DMS153 treated with DMSO at 0.1 percent for 48 hours (cell line): ENCODE measurements at regions not wholly inside any gene's neighbourhood (a gene's known extent, or its start where the extent isn't known, plus 50 kb on each side); places are given as distances from the start of the nearest gene placed in this dataset.
A peak's percentile ranks its signal among the peaks of the same experiment; 100 is the strongest.

Source experiments
- DNase-seq: peaks from one replicate; lab custom pipeline; 2025; ENCODE audit not compliant: unreplicated experiment; lab: John Stamatoyannopoulos, UW

DNA sequence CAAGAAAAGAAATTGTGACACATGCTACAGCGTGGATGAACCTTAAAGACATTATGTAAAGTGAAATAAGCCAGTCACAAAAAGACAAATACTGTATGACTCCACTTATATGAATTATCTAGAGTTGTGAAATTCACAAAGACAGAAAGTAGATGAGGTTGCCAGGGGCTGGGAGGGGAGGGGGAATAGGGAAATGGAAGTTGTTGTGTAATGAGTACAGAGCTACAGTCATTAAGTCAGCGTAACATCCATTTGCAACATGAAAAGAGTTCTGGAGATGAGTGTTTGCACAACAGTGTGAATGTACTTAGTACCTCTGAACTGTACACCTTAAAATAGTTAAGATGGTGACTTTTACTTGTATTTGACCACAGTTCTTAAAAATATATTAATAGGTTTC is 112.1 kb upstream of the CDK1 start:
- DNase-seq: no peak

DNA sequence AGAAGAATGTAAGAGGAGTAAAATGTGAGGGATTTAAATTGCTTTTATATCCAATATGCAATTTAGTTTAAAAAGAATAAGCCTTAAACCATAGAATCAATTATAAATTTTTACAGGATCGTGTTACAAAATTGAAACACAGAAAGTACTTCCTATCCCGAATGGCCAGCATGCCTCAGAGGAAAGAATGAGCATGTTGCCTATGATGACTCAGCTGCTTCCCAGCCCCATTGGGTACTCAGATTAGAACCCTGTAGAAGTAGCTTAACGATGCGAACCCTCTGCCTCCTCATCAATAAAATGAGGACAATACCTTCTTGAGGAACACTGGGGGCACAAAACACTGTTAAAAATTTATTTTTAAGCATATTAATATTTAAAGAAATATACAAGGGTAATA is 113.4 kb upstream of the CDK1 start:
- no peak for DNase-seq

DNA sequence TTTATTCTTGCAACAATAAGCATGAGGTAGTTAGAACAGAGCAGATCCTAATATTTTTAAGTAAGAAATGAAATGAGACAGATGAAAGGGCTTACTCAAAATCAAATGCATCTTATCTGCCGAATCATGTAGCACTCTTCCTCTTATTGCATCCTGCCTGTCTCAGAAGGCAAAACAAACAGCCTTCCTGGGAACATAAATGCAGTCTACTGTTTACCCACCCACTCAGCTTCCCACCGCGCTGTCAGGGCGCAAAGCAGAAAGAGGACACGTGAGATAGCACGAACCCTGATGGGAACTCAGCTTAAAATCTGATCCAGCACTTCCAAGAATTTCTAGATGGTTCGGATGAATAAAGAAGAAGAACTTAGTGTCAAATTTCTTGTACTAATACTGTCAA is 114.4 kb upstream of the CDK1 start:
- DNase-seq: peak; percentile 84

DNA sequence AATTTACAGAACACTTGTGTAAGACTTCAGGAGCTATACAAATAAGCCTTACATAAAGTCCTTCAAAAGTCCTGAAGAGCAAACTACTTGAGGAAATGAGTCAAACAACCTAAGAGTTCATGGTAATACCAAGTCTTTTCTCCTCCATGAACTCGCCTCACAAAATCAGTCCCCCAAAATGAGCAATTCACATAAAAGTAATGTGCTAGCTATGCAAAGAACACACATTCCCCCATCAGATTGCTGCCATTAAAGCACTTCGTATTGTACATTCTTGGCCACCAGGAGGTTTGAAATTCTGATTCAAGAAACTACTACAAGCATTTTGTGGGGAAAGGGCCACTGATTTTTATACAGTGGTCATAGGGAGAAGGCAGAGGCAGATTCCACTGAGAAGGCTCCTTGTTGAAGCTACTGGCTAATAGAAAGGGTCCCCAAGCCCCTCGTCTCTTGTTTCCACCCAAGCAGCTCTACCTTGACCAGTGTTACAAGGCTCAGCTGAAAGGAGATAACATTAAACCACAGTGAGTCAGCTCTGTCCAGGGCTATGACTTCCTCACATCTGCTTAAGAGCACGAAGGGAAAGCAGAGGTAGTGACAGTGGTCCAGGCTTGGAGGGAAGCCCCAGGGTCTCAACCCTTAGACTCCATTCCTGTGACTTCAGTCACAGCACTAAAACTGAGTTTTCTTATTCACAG is 115.2 kb upstream of the CDK1 start:
- DNase-seq: no peak

DNA sequence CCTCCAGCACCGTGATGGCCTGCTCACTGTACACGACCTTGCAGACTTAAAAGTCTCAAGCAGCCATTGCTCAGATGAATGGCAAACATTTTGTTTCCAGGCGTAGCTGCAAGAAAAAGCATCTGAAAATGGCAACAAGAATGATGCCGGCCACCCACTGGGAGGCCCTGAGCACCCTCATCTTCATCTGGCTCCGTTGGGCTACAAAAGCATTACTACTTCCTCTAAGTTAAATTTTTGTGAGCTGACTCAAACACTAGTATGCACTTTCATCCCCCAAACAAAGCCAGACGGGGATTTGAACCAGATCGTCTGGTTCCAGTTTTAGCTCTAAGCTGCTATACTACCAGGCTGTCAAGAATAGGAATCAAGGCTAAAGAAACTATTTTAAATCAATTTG is 116.6 kb upstream of the CDK1 start:
- no peak for DNase-seq

DNA sequence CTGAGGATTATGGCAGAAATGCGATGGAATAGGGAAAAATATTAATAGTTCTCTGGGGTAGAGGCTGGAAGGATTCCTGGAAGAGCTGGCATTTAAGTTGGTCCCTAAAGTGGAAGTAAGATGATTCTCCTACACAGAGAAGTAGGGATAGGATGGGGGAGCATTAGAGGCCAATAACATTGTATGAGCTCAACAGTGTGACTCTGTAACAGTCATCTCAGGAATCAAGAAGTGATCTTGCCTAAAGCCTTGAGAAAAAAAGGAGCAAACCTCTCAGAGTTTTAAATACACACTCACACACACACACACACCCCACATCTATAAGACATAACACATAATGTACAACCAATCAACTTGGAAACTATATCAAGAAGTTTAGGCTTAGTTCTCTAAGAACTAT is 117.7 kb upstream of the CDK1 start:
- no peak for DNase-seq

DNA sequence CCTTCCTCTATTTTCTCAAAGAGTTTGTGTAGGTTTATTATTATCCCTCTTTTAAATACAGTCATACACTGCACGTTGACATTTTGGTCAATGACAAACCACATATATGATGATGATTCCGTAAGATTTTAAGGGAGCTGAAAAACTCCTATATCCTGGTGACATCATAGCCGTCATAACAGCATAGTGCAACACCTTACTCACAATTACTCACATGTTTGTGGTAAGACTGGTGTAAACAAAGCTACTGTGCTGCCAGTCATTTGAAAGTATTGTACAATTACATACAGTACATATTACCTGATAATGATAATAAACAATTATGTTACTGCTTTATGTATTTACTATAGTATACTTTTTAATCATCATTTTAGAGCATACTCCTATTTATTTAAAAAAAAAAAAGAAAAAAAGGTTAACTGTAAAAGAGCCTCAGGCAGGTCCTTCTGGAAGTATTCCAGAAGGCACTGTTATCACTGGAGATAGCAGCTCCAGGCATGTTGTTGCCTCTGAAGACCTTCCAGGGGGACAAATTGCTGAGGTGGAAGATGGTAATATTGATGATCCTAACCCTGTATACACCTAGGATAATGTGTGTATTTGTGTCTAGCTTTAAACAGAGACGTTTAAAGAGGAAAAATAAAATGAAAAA is 123.3 kb upstream of the CDK1 start:
- no peak for DNase-seq

DNA sequence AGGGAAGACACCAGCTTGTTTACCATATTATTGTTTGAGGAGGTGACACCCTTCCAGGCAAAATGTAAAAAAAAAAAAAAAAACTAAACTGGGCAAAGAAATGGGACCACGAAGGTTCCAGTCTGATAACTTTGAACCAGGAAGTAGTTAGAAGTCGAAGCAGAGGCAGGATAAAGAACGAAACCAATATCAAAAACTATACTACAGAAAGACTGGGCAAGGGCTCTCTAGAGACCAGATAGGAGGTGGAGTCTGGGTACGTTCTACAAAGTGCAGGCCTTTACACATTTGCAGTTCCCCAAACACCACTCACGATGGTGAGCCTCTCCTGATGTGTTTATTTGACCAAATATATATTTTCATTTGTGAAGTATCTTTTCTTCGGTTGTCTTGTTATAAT is 125.7 kb upstream of the CDK1 start:
- DNase-seq: no peak

DNA sequence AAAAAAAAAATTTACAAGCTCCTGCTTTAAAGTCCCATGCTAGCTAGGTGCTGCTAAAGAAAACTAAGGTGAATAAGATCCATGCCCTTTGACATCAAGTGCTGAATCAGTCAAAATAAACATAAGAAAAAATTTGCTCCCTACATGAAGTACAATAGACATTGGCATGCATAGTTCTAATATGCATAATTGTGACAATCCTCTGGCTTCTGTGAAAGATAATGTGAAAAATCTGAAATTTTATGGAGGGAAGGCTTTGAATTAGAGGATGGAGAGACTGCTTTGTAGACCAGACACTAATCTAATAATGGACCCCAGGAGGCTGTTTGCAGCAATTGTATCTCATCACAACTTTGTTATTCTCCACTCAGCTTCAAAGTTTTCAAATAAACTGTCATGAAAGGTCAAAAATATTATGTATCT is 127.9 kb upstream of the CDK1 start:
- DNase-seq: no peak

DNA sequence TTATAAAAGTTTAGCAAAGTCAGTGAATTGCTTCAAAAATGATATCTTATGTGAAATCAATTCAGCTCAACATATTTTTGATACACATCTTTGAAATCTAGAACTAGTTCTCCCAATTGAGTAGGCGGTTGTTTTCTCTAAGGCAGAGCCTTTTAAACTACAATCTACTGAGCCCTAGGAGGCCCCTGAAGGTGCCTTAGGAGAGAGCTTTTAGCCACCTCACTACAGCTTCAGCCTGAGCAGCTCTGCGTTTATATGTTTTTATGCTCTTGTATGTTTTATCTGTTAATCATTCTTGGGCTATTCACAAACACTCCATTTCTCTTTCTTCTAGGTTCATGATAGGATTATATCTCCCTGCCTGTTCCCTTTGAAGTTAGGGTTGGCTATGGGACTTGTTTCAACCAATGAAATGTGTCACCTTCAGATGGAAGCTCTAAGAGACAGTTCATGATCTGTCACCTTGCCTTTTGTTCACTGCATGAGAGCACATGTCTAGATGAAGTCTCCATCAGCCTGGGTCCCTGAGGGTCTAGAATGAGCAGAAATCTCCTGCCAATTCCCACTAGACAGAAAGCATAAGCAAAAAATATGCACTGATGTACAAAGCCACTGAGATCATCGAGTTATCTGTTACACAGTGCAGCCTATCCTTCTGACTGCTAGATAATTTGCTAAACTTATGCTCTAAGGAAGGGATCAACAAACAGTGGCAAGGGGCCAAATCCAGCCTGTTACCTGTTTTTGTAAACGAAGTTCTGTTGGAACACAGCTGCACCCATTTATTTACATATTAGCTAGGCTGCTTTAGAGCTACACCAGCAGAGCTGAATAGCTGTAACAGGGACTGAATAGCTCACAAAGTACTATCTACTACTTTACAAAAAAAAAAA is 128.5 kb upstream of the CDK1 start:
- DNase-seq: peak; percentile 35

DNA sequence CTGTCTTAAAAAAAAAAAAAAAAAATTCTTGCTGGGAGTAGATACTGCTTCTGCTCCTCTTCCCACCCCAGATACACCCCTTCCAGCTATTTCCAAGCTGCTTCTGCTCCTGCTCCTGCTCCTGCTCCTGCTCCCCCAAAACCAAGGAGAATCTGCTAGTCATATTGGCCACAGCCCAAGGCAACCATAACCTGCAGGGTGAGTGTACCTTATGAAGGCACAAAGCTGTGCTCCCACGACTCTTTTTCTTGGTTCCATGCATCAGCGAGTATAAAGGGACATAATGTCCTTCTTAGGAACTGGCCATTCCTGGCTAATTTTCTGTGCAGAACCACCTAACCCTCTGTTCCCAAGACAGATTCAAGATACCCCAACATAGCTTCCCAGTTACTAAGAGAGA is 129.5 kb upstream of the CDK1 start:
- DNase-seq: no peak

DNA sequence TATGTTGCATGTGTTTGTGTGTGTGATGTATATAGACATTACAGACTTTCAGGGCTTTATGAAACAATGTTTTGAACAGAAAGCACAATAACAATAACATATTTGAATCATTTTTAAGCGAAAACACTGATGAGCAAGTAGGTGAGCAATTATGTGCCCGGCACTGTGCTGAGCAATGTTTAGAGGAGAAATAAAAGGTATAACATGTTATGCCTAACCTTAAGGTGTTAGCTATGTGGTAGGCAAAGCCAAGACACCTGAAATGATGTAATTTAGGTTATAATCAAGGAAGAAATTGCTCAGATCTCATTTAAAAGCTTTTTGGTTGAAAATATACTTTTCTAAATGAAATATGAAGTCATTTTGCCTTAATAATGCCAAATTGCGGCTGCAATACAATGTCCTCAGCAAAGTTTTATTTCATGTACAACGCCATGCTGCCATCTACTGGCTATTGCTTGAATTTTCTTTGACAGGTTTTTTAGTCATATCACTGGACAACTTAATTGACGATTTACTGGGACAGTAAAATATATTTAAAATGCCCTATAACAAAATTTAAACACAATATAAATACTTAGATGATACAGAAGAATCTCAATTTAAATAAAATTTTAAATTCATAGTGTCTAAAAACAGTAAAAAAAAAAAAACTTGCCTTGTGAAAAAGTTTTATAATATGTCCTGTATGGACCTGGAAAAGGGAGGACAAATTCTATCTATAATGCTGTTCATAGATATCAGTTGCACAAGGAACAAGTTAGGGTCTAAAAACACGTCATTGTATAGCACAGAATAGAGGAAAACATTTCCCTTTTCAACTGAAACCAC is 131.1 kb upstream of the CDK1 start:
- peak; percentile 53 for DNase-seq

DNA sequence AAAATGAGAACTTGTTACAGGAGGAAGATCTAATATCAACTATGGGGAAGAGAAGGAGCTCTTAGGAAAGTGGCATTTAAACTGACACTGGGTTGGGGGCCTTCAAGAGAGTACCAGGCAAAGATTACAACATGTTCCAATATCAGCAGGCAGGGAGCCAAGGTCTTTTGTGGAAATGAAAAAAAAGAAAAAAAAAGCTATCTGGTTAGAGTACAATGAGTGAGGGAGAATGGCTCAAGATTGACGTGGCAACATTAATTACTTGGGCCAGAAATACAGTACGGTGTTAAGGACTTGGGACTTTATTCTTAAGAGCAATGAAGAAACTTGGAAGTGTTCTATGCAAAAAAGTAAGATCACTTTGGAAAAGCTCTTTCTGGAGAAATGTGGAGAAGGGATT is 132.3 kb upstream of the CDK1 start:
- no peak for DNase-seq

DNA sequence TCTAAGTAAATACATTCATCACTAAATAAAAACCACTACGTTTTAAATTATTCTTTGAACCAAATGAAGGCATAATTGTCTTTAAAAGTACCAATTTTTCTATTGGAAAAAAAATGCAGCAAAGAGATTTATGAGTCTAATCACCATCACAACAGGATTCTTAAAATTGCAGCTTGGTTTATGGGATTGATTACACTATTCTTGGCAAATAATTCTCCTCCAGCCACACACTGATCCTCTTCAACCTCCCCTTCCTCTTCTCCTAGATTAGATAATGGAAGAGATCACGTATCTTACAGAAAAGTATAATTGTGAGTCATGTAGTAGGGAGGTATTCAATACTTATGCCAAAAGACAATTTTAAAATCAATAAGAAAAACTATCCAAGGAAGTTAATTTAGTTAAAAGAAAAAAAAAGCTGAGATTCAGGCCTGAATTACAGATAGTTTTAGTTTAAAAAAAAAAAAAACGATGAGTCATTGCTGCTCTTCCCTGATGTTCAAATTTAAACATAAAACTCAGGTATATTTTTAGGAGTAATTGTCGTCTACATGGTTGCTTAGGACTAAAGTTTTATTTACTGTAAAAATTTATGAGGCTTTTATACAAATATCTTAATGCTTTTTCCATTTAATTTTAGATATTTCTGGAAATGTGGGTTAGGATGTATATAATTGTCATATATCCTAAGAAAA is 133.7 kb upstream of the CDK1 start:
- no peak for DNase-seq

DNA sequence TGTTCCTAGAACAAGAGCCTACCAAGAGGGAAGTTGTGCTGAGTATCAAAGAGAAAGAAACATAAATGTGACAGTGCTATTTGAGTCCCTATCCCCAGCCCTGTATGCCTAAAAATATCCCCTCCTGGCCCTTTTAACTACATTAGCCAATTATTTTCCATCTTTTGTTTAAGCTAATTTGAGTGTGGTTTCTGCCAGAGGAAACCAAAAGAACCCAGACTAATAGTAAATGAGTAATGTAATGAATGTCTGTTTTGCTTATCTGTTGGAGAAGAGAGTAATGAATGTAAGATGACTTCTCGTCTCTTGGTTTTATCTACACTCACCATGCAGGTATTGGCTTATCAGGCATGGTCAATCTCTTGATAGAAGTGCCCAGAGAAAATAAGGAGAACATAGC is 134.4 kb upstream of the CDK1 start:
- no peak for DNase-seq

DNA sequence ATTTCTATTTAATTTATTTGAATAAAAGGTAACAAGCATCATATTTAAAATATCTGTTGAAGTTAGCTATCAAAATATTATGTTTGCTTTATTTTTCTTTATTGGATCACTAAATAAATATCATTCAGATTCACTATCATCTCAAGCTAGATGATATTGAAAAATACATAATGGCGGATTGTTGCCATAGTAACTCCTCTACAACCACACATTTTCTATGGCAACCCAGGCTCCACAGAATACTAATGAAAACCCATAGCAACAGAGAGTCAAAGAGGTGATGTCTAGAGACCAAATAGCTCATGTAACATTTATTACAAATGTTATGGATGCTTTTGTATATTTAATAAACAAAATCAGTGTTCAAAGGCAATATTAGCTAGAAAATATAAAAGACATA is 148.9 kb upstream of the CDK1 start:
- DNase-seq: no peak

DNA sequence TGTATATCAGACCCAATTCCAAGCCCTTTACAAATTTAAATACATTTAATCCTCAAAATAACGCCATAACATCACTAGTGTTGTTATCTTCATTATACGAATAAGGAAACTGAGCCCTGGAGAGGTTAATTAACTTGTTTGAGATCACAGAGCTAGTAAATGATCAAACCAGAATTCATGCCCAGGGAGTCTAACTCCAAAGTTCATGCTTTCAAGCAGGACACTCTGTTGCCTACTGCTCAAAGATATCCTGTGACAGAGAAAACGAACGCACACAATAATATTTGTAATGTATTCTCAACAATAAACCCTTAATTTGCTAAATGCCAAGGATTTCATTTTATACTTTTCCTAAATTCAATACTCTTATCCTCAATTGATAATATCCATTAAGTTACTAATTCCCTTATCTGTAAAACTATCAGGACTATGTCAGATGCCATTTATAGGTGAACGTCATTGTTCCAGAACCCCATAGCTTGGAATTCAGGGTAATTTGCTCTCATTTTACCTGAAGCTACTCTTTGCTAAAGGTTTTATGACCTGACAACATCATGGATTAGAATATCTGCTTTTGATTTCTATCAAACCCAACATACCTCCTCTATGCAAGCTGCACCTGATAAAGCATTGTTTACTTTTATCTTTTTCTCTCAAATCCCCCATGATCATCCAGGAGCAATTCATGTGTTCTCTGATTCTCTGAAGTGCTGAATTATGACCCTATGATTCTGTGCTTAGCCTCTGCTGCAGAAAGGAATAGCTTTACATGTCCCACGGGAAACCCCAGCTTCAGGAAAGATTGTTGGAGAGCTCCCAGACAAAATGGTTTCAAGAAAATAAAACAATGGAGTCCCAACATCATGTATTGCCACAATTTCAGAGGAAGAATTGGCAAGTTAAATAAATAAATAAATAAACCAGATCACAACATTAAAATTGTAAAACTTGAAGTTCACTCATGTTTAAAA is 150.2 kb upstream of the CDK1 start:
- no peak for DNase-seq

DNA sequence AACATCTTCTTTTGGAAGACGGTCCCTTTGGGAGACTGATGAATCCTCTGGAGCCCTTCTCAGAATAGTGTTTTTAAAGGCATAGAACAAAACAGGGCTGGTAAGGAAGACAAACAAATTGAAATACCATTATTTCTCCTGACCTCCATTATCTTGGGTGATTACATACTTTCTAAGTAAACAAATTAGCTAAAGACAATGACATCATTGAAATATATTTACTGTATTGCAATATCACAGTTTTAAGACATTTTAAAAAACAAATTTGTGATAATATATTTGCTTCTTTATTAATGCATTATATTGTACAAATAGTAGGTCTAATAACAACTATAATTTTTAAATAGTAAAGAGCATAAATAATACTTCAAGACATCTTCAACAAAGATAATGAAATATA is 152.2 kb upstream of the CDK1 start:
- no peak for DNase-seq

DNA sequence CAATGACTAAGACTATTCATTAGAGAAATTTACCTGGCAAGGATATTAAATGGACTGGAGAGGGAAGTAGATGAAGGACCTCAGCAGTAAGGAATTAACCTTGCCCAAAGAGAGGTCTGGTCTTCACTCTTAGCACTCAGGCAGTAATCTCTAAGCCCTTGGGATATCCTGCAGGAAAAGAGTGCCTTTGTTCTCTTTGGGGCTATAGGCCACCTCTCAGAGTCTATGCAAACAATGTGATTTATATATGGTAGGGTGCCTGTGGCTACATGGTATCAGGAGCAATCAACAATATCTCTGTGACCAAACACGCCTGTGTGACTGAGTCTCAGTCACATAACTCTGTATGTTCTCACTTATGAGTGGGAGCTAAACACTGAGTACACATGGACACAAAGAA is 154.7 kb upstream of the CDK1 start:
- no peak for DNase-seq
